ENCODE measurements at regions not wholly inside any gene's neighbourhood (a gene's known extent, or its start where the extent isn't known, plus 50 kb on each side); places are given as distances from the start of the nearest gene placed in this dataset.

DNA sequence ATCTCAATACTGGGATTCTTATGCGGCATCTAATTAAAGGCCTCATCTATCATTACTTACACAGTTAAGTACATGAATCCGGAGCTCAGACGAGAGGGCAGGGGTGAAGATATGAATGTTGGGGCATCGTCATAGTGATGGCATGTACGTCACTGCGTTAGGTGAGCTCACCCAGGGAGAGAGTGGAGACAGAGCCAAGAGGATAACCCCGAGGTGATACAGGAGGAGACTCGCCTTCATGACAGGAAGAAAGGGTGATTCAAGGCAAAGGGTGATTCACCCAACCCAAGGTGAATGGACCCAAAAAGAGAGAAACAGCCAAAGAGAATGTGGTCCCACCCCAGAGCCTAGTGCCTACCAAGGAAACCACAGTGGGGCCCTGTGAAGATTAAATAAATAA lies 132.9 kb upstream of the BLID start:
- TF ChIP-seq, protein P1, sequence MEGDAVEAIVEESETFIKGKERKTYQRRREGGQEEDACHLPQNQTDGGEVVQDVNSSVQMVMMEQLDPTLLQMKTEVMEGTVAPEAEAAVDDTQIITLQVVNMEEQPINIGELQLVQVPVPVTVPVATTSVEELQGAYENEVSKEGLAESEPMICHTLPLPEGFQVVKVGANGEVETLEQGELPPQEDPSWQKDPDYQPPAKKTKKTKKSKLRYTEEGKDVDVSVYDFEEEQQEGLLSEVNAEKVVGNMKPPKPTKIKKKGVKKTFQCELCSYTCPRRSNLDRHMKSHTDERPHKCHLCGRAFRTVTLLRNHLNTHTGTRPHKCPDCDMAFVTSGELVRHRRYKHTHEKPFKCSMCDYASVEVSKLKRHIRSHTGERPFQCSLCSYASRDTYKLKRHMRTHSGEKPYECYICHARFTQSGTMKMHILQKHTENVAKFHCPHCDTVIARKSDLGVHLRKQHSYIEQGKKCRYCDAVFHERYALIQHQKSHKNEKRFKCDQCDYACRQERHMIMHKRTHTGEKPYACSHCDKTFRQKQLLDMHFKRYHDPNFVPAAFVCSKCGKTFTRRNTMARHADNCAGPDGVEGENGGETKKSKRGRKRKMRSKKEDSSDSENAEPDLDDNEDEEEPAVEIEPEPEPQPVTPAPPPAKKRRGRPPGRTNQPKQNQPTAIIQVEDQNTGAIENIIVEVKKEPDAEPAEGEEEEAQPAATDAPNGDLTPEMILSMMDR (IDR thresholded peaks at IDR 0.05 in 8 of 11, conservative IDR thresholded peaks at IDR 0.05 in 3 of 11), result no peak
- no peak for TF ChIP-seq POLR2A (IDR thresholded peaks at IDR 0.05)
